ENCODE measurements at regions not wholly inside any gene's neighbourhood (a gene's known extent, or its start where the extent isn't known, plus 50 kb on each side); places are given as distances from the start of the nearest gene placed in this dataset.

DNA sequence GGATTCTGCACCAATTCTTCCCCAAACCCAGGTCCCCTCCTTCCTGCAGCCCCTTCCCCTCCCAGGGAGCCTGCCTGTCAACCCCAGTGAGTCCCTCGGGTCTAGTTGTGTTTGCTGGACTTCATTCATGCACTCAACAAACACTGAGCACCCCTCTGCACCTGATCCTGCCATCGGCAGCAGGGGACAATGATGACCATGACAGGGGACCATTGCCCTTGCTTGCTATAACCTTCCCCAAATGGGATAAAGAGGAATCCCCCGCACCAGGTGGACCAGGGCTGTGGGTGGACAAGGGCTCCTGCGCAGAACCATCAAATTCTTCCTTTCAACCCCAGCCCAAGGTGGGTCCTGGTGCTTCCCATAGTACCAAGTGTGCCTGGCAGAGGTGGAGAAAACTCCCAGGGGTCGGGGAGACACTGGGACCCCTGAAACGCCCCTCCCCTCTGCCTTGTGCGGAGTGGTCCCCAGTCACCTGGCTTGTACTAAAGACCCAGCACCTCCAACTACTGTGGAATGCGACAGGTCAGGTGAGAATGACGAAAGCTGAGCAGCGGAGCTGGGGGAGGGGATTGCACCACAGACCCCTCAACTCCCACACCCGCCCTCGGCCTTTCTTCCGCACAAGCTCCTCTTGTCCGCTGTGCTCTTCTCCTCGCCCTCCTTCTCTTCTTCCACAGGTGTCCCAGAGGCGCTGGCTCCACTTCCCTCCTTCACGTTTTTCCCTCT, 119.9 kb upstream of the ZNF217 start:
- no peak for DNase-seq

DNA sequence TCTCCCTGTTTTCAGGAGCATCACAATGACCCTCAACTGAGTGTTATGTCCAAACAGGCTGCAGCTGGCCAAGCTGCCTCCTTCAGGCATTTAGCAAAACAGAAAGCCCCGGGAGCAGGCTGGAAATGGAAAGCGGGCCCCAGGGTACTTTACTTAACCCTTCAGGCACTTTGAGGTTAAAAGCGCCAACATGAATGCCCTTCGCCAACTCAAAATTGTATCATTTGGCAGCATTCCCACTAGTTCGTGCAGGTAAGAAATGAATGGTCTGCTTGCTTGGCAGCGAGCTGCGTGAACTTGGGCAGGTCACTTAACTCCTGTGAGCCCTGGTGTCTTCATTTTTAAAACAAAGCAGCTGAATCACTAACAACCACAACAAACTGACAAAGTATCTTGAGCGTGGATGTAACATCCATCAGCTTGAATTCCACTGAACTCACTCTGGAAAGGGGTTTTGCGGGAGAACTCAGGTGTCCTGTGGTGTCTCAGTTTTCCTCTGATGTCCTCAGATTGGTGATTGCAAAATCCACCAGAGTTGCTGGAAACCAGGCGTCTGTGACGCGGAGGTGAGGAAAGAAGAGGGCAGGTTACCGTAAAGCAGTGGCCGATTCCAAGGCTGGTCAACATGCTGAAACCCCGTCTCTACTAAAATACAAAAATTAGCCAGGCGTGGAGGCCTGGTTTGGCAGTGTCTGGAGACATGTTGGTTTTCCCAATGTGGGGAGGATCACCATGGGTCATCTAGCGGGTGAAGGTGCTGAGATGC, 118.8 kb upstream of the ZNF217 start:
- DNase-seq = no peak

- DNase-seq = no peak
Observed at GRCh38 chr20:53711333-53712211, 117.9 kb upstream of the ZNF217 start.

- no peak for DNase-seq
Observed at GRCh38 chr20:53708129-53708968, 114.7 kb upstream of the ZNF217 start.

DNA sequence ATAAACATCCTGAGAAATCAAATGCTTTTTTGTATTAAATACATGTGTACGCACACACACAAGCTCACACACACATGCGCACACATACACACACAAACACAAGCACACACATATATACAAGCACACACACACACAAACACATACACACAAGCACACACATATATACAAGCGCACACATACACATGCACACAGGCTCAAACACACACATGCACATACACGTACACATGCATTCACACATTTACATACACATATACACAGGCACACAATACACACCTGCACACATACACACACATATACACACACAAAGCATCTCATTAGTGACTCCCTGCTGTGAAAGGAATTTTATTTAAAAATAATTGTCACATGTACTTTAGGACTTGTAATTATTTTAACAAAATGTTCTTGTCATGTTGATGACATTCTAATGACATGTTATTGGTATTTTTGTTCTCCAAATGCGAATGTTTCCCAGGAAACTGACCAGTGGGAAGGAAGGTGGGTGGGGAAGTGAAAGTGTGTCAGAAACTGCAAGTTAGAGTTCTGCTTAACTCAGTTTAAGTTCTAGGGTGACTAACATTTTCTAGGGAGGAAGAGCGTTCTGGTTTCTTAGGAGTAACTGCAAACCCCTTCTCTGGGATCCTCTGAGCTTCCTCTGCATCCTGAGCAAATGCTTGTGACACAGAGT, 113.9 kb upstream of the ZNF217 start:
- no peak for DNase-seq

- DNase-seq = peak; percentile 82
Observed at GRCh38 chr20:53706466-53707370, 113.1 kb upstream of the ZNF217 start.

DNA sequence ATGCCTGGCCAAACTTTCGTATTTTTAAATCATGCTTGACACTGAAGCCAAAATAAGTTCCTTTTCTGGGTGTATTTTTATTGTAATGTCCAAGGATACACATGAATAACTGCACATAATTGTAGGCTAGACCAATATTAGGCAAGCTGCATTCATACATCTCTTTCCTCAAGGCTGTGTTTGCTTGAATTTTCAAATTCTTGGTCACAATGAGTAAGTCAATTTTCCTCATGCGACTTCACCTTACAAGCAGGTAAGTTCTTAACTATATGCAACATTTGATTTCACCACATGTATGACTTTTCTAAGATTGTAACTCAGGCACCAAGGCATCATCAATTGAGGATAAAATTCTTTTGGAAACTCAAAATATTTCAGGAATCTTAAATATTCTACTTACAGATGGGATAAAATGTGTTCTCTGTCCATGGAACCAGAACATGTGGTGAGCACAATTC, 112.4 kb upstream of the ZNF217 start:
- DNase-seq = no peak

DNA sequence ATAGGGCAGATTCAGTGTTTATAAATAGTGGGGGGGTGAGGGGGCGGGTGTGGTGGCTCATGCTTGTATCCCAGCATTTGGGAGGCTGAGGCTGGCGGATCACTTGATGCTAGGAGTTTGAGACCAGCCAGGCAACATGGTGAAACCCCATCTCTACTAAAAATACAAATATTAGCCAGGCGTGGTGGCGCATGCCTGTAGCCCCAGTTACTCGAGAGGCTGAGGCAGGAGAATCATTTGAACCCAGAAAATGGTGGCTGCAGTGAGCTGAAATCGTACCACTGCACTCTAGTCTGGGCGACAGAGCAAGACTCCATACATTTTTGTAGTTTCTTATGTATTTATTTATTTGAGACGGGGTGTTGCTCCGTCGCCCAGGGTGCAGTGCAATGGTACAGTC, 109.0 kb upstream of the ZNF217 start:
- no peak for DNase-seq

GRCh38 chr20:53699906-53700305, 106.3 kb upstream of the ZNF217 start:
- DNase-seq = no peak

DNA sequence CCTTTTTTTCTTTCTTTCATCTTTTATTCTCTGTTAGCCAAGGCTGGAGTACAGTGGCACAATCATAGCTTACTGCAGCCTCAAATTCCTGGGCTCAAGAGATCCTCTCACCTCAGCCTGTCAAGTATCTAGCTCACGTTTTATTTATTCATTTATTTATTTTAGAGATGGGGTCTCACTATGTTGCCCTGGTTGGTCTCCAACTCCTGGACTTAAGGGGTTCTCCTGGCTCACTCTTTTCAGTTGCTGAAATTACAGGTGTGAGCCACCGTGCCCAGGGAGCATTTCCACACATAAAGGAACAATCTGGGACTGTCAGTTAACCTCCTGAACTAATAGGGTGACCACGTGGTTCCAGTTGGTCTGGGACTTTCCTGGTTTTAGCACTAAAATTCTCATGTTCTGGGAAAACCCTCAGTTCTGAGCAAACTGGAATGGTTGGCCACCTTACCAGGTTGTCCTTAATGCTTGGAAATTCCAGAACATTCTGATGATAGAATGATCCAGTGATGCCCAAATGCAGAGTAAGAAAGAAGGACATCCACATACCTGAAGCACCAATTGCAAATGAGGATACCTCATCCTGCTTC, 105.5 kb upstream of the ZNF217 start:
- DNase-seq = no peak

GRCh38 chr20:53698371-53698978, 104.8 kb upstream of the ZNF217 start:
- no peak for DNase-seq

GRCh38 chr20:53695797-53696527, 102.3 kb upstream of the ZNF217 start:
- DNase-seq = no peak

- no peak for DNase-seq
Observed at GRCh38 chr20:53693262-53693871, 99.7 kb upstream of the ZNF217 start.

GRCh38 chr20:53692465-53693067, 98.9 kb upstream of the ZNF217 start:
- no peak for DNase-seq

DNA sequence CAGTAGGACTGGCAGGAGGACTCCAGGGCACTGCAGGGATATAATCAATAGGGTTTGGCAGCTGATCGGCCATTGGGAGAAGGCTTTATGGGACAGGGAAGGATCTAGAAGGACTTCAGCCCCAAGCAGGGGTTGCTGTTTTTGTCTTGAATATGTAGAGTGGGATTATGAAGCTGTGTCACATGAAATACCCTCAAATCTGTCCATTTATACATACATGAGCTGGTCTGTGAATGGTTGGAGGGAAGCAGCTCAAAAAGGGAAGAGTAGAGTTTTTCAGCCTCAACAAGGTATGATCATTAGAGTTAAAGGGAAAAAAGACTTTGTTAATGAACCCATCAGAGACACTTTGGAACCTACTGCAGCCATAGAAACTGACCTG, 98.2 kb upstream of the ZNF217 start:
- no peak for DNase-seq

- no peak for DNase-seq
Observed at GRCh38 chr20:53691060-53691810, 97.6 kb upstream of the ZNF217 start.

DNA sequence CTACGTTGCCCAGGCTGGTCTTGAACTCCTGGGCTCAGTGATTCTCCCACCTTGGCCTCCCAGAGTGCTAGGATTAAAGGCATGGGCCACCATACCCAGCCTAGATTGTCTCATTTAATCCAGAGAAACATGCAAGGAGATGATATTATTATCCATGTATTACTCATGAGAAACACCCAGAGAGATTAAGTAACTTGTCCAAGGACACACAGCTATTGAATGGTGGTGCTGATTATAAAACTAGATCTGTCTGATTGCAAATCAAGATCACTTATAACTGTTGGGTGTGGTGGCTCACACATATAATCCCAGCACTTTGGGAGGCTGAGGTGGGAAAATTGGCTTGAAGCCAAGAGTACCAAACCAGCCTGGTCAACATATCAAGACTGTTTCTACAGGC, 94.4 kb upstream of the ZNF217 start:
- no peak for DNase-seq

All from NCI-H2171 treated with DMSO at 0.1 percent for 48 hours (cell line).